Sigmoid colon (tissue), 3 donors: ENCODE measurements at regions not wholly inside any gene's neighbourhood (a gene's known extent, or its start where the extent isn't known, plus 50 kb on each side); places are given as distances from the start of the nearest gene placed in this dataset.

Experiments
- POLR2A ChIP-seq, 2 donors: fragments of 450-650 bp; IDR thresholded peaks; one replicate each; pipeline ENCODE4 v1.6.1; 2016; ENCODE audit warnings: antibody characterized with exemption in 2 of 2, mild to moderate bottlenecking in 2 of 2, moderate library complexity in 2 of 2
- TF ChIP-seq, protein P1 (sequence below), 4 experiments: fragments of 450-650 bp in 3 of 4; fragments of 200-600 bp in 1 of 4; IDR thresholded peaks; one replicate each; pipeline ENCODE4 v1.5.1; 2016 to 2019; ENCODE audit warnings: antibody characterized with exemption in 4 of 4, mild to moderate bottlenecking in 3 of 4, moderate library complexity in 2 of 4

DNA sequence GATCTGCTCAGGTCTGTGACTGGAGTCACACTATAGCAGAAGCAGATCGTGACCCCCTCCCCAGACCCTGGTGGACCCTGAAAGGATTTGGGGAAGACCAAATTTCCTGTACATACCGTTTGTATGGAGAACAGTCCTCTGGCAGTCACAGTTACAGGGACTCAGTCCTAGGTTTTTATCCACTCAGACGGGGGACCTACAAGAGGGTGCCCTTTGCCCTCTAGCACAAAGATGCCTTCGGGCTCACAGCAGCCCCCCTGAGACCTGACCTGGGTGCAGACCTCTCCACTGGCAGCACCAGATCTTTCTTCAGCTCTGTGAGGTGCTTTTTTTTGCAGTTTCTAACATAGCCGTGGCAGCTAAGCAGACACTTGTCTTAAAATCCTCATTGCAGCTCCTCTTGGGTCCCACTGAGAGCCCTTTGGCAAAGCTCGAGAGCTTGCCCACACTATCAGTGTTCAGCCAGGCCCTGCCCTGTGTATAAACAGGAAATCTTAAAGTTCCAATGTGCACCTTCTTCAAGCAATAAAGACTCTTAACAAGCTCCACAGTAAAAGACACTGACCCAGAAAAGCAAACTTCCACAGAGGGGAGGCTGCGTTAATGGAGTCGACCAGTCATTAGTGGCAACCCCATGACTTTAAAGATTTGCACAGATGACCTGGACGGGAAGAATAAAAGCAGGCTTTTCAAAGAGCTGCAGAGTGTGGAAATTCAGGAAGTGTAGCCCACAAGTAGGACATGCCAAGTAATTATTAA lies 71.8 kb upstream of the LHFPL2 start:
- no peak for TF ChIP-seq POLR2A (IDR thresholded peaks at IDR 0.05)
- TF ChIP-seq, protein P1, sequence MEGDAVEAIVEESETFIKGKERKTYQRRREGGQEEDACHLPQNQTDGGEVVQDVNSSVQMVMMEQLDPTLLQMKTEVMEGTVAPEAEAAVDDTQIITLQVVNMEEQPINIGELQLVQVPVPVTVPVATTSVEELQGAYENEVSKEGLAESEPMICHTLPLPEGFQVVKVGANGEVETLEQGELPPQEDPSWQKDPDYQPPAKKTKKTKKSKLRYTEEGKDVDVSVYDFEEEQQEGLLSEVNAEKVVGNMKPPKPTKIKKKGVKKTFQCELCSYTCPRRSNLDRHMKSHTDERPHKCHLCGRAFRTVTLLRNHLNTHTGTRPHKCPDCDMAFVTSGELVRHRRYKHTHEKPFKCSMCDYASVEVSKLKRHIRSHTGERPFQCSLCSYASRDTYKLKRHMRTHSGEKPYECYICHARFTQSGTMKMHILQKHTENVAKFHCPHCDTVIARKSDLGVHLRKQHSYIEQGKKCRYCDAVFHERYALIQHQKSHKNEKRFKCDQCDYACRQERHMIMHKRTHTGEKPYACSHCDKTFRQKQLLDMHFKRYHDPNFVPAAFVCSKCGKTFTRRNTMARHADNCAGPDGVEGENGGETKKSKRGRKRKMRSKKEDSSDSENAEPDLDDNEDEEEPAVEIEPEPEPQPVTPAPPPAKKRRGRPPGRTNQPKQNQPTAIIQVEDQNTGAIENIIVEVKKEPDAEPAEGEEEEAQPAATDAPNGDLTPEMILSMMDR (IDR thresholded peaks at IDR 0.05), result no peak
